Esophagus muscularis mucosa (tissue), 4 donors: ENCODE measurements at regions not wholly inside any gene's neighbourhood (a gene's known extent, or its start where the extent isn't known, plus 50 kb on each side); places are given as distances from the start of the nearest gene placed in this dataset.

Source experiments
- DNase-seq: peaks from one replicate; pipeline ENCODE4 v3.0.0-alpha.2; 2017; ENCODE audit errors: extremely low spot score
- H3K27ac ChIP-seq, 4 donors: fragments of 200-600 bp; sonication (generic); replicated peaks in 1 of 4; 1 replicate in 3 of 4; 2 replicates in 1 of 4; pipeline ENCODE4 v1.5.1; 2016 to 2019; ENCODE audit warnings: mild to moderate bottlenecking in 1 of 4
- H3K27me3 ChIP-seq, 4 donors: fragments of 200-600 bp; sonication (generic); one replicate each; pipeline versions ENCODE4 v1.5.1 to v1.6.0; 2016 to 2019
- H3K36me3 ChIP-seq, 4 donors: fragments of 200-600 bp; sonication (generic); one replicate each; pipeline ENCODE4 v1.5.1; 2016 to 2019
- H3K4me1 ChIP-seq, 4 donors: fragments of 200-600 bp; sonication (generic); one replicate each; pipeline ENCODE4 v1.5.1; 2016 to 2019
- H3K4me3 ChIP-seq, 4 donors: fragments of 200-600 bp; sonication (generic); 1 replicate in 2 of 4; 2 replicates in 2 of 4; pipeline ENCODE4 v1.5.1; 2016 to 2019; ENCODE audit warnings: mild to moderate bottlenecking in 4 of 4, moderate library complexity in 1 of 4
- H3K9me3 ChIP-seq, 4 donors: fragments of 200-600 bp; sonication (generic); 1 replicate in 3 of 4; 2 replicates in 1 of 4; pipeline ENCODE4 v1.5.1; 2016 to 2019
- CTCF ChIP-seq, 3 experiments: fragments of 200-600 bp in 2 of 3; fragments of 450-650 bp in 1 of 3; sonication (generic) in 2 of 3; IDR thresholded peaks; one replicate each; pipeline ENCODE4 v1.5.1; 2017 to 2019; ENCODE audit warnings: antibody characterized with exemption in 3 of 3, mild to moderate bottlenecking in 2 of 3, moderate library complexity in 1 of 3
- EP300 ChIP-seq: sonication (generic); formaldehyde crosslinking; IDR thresholded peaks from one replicate; pipeline ENCODE4 v1.6.1; 2017; ENCODE audit warnings: antibody characterized with exemption
- POLR2A ChIP-seq: fragments of 450-650 bp; IDR thresholded peaks from one replicate; pipeline ENCODE4 v1.6.1; 2017; ENCODE audit warnings: antibody characterized with exemption, moderate library complexity, mild to moderate bottlenecking, low read depth
- POLR2AphosphoS5 ChIP-seq, 2 donors: sonication (generic); formaldehyde crosslinking; IDR thresholded peaks; one replicate each; pipeline ENCODE4 v1.6.1; 2017; ENCODE audit warnings: antibody characterized with exemption in 2 of 2
- WGBS: methylation state at CpG from one replicate; pipeline ENCODE4 v1.1.5; 2018; 5-methylcytosine and 5-hydroxymethylcytosine counted together
- intact Hi-C: fragments of 100-400 bp; cut with DNase I; formaldehyde crosslinking; loops from one replicate; pipeline ENCODE4 v1.15.1; 2023

DNA sequence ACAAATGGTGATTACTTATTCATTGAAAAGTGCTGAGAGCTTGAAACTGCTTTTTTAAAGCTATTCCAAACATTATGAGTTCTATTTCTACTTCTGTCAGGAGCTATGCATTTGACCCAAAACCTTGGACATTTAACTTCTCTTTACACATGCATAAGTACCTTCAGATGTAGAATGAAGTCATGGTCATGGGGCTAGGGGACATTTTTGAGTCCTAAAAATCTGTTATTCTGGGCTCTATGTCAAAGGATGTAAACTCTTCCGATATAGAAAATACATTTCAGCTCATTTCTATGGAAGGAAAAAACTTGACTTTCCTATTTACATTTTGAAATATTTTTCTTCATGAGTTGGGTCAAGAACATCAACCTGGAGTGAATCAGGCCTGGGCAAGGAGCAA, 179.5 kb upstream of the CXCL12 start:
- H3K4me1 ChIP-seq, result no peaks in the 10 kb centered on the region
- H3K4me3 ChIP-seq, result no peak overlapping the region
- H3K27ac ChIP-seq, result no peak overlapping the region
- intact Hi-C loops, result no loop called here
- no peaks in the 10 kb centered on the region for H3K36me3 ChIP-seq
- H3K27me3 ChIP-seq, result no peaks in the 10 kb centered on the region
- H3K9me3 ChIP-seq, result no peaks in the 10 kb centered on the region
- 94% methylated on average over 1 of the region's 1 CpG for WGBS
- DNase-seq, result no peak
- no peak for TF ChIP-seq EP300
- TF ChIP-seq POLR2AphosphoS5 (IDR thresholded peaks at IDR 0.05), result no peak
- no peak for TF ChIP-seq POLR2A
- TF ChIP-seq CTCF (IDR thresholded peaks at IDR 0.05), result no peak

- Histone ChIP-seq H3K4me1 (peaks cover 0 to 2% (median 0%) of the 10 kb centered on the region in 4 donors), H3K9me3 (no peaks in the 10 kb centered on the region), H3K27ac (no peak overlapping the region), H3K36me3 (no peaks in the 10 kb centered on the region), H3K4me3 (no peak overlapping the region), H3K27me3 (no peaks in the 10 kb centered on the region)
- intact Hi-C loops, result no loop called here
- WGBS, result 36% methylated on average over 2 of the region's 3 CpGs
- TF ChIP-seq CTCF (IDR thresholded peaks at IDR 0.05) (no peak), EP300 (no peak), POLR2A (no peak)
- DNase-seq, result no peak
These were observed 179.9 kb upstream of the CXCL12 start for GRCh38 chr10:44564790-44565189.

DNA sequence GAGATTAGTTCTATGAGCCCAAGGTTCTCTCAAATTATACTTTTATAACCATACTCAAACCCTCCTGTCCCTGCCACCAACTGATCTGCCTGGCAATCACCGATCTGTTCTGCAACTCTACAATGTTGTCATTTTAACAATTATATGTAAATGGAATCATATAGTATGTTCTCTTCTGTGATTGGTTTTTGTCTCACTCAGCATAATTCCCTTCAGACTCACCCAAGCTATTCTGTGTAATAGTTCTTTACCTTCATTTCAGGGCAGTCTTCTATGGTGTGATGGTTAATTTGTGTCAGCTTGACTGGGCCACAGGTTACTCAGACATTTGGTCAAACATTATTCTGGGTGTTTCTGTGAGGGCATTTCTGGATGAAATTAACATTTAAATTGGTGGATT, 181.9 kb upstream of the CXCL12 start:
- H3K36me3 ChIP-seq, result no peaks in the 10 kb centered on the region
- intact Hi-C loops, result no loop called here
- TF ChIP-seq POLR2A (no peak), CTCF (IDR thresholded peaks at IDR 0.05) (no peak), POLR2AphosphoS5 (IDR thresholded peaks at IDR 0.05) (no peak), EP300 (no peak)
- H3K27ac ChIP-seq, result no peak overlapping the region
- no peaks in the 10 kb centered on the region for H3K9me3 ChIP-seq
- H3K4me3 ChIP-seq, result no peak overlapping the region
- H3K27me3 ChIP-seq, result no peaks in the 10 kb centered on the region
- peaks cover 0 to 9% (median 0%) of the 10 kb centered on the region in 4 donors for H3K4me1 ChIP-seq
- WGBS, result 58% methylated on average over 1 of the region's 1 CpG
- no peak for DNase-seq

DNA sequence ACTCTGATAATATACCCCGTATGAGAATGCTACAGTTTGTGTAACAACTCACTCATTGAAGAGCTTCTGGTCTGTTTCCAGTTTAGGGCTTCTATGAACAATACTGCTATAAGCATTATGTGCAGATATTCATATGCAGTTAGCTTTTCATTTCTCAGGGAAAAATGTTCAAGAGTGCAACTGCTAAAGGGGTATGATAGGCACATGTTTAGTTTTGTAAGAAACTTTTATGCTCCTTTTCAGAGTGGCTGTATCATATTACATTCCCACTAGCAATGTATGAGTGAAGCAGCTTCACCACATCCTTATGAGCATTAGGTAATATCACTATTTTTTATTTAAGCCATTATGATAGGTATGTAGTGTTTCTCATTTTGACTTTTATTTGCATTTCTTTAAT, 182.6 kb upstream of the CXCL12 start:
- H3K27ac ChIP-seq, result no peak overlapping the region
- intact Hi-C loops, result no loop called here
- no peak overlapping the region for H3K4me3 ChIP-seq
- 74% methylated on average over 1 of the region's 1 CpG for WGBS
- no peaks in the 10 kb centered on the region for H3K36me3 ChIP-seq
- H3K4me1 ChIP-seq, result peaks cover 0 to 9% (median 0%) of the 10 kb centered on the region in 4 donors
- no peak for TF ChIP-seq EP300
- no peak for TF ChIP-seq CTCF (IDR thresholded peaks at IDR 0.05)
- no peak for TF ChIP-seq POLR2A
- no peak for TF ChIP-seq POLR2AphosphoS5 (IDR thresholded peaks at IDR 0.05)
- no peak for DNase-seq
- H3K9me3 ChIP-seq, result no peaks in the 10 kb centered on the region
- H3K27me3 ChIP-seq, result no peaks in the 10 kb centered on the region
